ENCODE measurements at regions not wholly inside any gene's neighbourhood (a gene's known extent, or its start where the extent isn't known, plus 50 kb on each side); places are given as distances from the start of the nearest gene placed in this dataset.

DNA sequence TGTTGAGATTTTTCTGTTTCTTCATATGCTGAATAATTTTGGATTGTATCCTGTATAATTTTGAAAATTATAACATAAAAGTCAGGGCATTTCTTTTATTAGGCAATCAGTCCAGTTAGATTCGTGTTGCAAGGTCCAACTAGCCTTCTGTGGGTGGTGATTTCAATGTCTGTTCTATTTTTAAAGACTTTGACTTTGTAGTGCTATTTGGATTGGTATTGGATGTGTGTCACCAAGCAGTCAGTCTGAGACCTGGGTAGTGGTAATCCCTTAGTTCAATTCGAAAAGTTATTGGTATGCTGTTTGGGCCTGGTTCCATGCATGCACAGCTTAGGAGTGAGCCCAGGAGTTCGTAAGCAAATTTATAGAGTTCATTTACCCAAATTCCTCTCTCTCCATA lies 82.2 kb downstream of the EPDR1 start:
- CTCF ChIA-PET, result no interaction called here
- POLR2A ChIA-PET, result no interaction called here

DNA sequence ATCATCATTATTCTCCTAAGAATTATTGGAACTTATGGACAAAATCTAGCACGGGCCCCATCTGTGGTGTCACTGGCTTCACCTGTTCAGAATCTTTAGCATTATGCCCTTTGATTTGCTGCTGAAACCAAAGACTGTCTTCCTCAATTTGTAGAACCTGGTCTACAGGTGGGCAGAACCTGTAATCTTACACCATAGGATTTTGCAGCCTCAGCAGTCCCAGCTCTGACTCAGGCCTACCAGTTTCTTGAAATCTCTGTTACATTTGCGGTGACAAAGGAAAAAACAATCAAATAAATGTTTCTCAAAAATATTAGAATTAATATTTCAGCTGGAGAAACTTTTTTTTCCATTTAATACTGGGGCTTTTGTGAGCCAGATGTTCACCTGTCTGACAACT lies 86.1 kb downstream of the EPDR1 start:
- ChIA-PET CTCF (no interaction called here), POLR2A (no interaction called here)

DNA sequence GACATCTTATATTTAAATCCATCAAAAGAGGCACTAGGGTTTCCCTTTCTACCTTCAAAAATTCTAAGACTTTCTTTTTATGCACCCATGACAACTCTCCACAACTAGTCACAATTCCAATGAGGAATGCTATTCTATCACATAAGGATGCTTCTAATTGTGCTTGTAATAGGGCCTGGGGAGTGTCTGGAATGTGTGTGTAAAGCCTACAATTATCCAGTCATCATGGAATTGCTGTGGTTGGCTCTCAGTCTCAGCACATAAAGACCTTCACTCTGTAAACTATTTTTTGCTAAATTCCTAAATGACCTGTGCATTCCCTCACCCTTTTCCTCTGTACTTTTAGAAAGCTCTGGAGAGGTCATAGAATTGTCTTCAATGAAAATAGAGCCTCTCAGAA lies 86.7 kb downstream of the EPDR1 start:
- CTCF ChIA-PET, result no interaction called here

DNA sequence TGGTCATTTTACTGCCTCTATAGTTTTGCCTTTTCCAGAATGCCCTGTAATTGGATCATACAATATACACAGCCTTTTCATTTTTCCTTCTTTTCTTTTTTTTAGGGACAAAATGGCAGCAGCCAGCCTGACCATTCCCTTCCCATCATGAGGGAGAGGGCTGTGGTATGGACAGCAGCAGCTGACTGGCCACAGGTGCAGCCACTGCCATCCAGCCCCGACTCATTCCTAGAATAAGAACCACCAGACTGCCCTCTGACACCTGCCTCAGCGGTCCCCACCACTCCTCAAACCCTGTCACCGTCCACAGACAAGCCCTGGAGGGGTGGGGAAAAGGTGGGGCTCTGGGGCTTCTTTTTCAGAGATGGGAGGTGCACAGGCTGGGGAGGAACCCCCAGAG lies 92.8 kb downstream of the EPDR1 start:
- CTCF ChIA-PET, result no interaction called here
- POLR2A ChIA-PET, result no interaction called here

More for the DNA sequence above, 86.7 kb downstream of the EPDR1 start:
- POLR2A ChIA-PET, result no interaction called here

DNA sequence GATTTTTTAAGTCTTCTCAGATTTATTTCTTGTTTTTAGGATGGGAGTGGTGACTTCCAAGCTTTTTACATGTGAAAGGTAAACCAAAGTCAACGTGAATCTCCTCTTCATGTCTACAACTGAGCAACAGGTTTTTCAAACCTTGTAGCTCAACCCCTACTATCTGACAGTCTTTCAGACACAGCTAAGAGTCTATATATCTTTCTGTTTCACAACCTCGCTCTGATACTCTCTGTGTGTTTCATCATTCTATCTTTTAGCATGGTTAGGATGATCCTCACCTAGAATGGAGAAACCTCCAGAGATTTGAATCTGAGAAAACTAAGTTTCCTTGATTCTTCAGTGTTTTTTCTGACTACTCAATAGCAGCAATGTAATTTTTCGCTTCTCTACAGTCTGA lies 96.1 kb downstream of the EPDR1 start:
- ChIA-PET CTCF (no interaction called here), POLR2A (no interaction called here)

DNA sequence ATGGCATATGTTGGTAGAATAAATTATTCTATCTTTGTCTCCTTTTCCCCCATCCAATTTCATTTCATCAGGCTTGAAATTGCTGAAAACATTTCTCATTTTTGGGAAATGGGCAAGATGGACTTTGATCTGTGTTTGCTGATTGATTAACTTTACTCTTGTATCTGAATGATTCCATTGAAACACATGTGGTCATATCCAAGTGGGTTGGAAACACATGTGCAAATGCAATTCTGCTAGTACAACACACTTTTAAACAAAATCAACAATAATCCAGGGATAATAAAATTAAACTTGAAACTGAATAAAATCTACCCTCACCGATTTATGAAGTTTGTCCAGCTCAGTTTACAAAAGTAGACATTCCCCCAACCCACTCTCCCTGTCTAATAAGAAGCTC lies 96.9 kb downstream of the EPDR1 start:
- CTCF ChIA-PET, result no interaction called here
- POLR2A ChIA-PET, result no interaction called here

DNA sequence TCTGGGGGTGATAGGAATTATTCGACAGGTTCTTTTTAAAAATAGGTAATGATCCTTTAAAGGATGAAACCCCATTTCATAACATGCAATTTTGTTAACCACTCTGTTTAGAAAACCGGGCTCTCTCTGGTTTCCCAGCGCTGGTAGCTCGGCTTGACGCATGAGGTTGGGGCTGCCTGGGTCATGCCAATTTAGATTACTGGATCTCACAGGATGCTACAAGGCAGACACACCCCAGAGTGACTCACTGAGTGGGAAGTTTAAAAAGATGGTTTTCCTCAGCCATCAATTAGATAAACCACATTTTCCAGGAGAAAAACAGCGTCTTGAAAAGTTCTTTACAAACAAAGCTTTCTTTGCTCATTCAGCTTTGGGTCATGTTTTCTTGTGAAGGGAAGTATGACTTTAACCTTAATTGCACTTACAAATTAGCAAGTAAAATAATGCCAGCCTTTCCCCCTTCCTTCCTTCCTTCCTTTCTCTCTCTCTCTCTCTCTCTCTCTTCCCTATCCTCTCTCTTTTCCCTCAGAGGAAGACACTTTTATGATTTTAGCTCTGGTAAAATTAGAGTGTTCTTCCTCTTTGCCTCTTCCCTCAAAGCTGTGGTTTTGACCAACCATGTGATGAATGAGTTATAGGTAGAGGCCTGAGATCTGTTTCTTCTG lies 99.8 kb downstream of the EPDR1 start:
- CTCF ChIA-PET, result no interaction called here
- POLR2A ChIA-PET, result no interaction called here

DNA sequence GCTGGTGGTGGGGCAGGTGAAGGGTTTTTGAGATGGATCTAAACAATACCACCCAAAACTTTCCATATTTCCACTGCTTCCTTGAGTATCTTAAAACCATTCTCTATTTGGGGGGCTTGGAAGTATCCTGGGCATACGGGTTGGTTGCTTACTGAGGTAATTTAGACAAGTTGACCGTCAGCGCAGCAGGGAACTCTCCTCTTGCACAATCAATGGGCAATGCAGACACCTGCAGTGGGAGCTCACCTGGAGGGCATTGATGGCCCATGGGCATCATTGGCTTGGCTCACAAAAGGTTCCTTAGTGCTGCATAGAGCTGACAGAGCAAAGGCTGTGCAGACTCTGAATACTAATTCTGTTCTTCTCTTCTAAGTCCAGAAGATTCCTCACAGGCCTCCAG lies 101.5 kb downstream of the EPDR1 start:
- ChIA-PET POLR2A (no interaction called here), CTCF (no interaction called here)

DNA sequence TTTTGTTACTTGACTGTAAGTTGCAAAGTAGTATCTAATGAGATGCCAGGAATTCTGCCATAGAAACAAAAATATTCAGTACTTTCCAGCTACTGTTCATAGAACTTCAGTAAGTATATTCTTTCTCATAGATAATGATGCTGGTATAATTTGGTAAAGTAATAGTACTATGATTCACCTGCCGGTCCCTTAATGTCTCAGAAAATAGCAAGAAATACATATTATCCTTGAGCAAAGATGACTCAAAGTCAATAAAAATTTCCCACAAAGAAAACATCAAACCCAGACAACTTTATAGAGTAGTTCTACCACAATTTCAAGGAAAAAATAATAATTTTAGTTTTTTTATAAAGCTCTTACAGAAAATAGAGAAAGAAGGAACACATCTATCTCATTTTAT lies 105.4 kb downstream of the EPDR1 start:
- ChIA-PET POLR2A (no interaction called here), CTCF (no interaction called here)

DNA sequence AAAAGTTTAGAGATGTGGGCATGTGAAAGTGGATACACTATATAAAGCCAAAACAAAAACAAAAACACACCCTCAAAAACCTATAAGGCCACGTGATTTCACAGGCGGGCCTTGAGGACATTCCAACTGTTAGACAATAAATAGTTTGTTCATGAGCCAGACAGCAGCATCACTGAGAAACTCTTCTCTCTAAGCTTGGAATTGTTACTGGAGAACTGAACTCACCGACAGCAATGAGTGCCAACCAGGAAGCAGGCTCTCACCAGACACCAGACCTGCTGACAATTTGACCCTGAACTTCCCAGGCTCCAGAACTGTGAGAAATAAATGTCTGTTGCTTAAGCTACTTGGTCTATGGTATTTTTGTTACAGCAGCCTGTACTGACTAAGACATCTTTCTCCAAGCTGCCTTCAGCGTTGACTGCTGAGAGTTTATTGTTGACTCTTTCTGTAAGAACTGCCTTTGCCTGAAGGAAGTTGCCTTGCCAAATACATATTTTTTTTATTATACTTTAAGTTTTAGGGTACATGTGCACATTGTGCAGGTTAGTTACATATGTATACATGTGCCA lies 107.5 kb downstream of the EPDR1 start:
- POLR2A ChIA-PET, result no interaction called here
- CTCF ChIA-PET, result no interaction called here

DNA sequence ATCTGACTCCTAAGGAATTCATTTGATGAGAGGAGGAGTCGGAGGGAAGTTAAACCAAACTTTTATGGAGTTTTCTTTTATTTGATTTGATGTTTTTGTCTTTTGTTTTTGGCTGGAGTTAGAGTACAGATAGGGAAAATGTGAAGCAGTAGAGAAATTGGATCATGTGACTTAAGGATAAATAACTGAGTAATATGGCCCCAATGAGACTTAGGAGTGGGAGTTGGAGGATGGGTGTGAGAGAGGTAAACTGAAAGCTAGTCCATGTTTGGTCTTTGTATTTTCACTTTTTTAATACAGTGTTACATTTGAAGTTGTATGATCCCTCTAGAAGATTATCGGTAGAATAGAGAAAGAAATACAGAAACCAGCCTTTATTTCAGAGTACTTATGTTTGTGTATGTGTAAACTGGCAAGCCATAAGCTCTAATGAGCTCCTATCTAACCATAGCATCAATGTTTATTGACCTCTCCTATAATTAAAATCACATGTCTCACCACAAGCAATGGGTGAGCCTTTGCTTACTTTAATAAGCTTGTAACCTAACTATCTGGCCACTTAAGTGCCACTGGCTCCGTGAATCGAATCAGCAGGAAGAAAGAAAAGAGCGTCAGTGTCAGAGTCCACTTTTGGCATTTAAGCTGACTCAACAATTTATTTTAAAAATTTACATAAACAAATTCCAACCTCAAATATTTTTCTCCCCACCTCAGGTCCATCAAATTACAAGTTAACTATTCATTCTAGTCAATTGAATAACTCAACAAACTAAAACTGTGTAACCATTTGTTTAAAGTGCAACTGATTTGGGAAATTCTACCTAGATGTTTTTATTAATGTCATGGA lies 113.8 kb downstream of the EPDR1 start:
- ChIA-PET POLR2A (no interaction called here), CTCF (no interaction called here)

DNA sequence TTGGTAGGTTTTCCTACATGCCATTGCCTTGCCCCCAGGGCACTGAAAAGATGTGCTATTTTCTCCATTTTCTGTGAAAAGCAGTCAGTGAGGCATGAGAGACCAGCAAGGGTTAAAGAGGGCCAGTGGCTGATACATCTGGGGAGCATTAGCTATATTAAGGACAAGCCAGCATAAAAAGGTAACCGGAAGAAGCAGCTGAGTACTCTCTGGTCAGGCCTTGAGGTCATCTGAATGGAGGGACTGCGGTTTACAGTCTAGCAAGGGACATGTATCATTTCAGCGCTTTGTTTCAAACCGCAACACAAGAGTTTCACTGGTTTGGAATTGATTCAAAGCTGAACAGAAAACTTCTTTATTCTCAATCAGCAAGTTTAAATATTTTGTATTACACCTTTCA lies 120.4 kb downstream of the EPDR1 start:
- CTCF ChIA-PET, result no interaction called here
- POLR2A ChIA-PET, result no interaction called here

DNA sequence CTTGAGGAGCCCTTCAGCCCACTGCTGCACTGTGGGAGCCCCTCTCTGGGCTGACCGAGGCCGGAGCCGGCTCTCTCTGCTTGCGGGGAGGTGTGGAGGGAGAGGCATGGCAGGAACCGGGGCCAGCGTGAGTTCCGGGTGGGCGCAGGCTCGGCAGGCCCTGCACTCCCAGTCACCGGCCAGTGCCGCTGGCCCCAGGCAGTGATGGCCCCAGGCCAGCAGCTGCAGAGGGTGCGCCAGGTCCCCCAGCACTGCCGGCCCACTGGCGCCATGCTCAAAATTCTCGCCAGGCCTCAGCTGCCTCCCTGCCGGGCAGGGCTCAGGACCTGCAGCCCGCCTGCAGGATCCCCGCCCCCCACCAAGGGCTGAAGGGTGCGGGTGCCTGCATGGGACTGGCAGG lies 128.4 kb upstream of the STARD3NL start:
- CTCF ChIA-PET, result no interaction called here

DNA sequence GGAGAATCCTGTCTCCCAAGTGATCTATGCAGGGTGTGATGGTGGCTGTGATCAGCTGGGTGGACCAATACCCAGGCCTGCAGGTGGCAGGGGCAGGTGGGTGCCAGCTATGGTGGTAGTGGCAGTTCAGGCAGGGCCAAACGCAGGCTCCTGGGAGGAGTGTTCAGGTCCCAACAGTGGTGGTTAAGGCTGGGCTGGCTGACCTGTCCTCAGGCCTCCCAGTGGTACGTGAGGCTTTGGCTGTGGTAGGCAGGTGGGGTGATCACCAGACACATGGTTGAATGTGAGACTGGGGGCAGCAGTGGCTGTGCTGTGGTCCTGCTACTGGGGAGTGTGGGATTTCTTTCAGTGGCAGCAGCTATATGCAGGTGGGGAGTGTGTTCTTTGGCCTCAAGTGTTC lies 126.7 kb upstream of the STARD3NL start:
- CTCF ChIA-PET, result no interaction called here
- POLR2A ChIA-PET, result no interaction called here

More for the DNA sequence above, 128.4 kb upstream of the STARD3NL start:
- POLR2A ChIA-PET, result no interaction called here

DNA sequence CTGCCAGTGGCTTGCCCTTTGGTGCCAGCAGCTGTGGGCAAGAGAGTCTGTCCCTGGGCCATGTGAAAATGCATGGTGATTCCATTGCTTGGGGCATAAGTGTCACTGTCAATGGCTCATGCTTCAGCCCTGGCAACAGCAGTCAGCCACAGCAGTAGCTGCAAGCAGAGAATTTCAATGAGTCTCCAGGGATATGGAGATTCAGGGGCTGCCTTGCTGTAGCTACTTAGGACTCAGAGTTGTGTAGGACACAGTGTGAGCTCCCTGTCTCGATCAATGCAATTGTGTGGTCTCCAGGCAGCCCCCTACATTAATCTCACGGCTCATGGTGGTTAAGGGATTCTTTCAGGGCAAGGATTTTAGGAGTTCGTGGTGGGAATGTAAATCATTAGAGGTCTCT lies 126.3 kb upstream of the STARD3NL start:
- POLR2A ChIA-PET, result no interaction called here
- CTCF ChIA-PET, result no interaction called here

DNA sequence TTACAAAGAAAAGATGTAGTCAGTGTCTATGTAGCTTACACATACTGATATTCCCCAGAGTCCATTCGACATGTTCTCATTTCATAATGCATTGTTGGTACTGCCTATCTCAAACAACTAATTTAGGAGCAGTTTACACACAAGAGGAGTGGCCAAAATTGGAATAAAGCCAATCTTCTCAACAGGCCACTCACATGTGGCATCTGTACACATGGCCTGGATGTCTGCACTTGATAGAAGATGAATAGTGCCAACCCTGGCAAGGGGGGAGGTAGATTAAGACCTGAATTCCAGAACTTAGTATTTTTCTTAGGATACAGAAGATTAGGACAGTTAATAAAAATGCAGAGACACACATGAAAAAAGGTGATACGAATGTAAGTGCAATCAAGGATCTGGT lies 125.3 kb upstream of the STARD3NL start:
- CTCF ChIA-PET, result no interaction called here
- POLR2A ChIA-PET, result no interaction called here

DNA sequence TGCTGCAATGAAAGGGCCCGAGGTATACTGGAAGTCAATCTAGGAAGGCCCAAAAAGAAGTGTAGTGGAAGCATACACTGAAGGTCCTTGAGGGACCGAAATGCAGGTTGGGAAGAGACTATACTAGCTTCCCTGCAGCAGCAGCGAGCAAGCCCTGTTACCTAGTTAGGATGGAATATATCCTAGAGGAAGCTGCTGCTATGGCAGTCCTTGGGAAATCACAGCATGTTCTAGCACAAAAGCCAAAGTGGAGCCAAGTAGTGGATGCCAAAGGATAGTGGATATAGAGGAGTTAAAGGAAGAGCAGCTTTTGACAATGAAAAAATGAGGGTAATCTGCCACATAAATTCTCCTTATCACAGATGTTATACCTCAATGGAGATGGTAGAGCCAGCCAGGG lies 123.8 kb upstream of the STARD3NL start:
- CTCF ChIA-PET, result no interaction called here
- POLR2A ChIA-PET, result no interaction called here

DNA sequence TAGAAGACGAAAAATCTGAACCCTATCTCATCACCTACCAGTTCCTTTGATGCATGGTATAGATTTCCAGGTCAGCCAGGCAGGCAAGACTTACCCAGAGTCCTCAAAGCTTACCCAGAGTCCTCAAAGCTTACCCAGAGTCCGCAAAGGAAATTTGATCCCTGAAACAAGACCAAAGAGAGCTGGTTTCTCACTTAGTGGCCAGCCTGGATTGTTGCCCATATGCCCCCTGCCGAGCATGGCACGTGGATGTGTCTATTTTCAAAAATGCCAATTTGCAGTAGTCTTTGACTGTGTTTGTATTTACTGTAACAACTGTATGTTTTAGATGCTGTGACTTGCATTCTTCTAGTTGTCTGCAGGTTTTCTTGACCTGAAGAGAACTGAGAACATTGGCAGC lies 120.2 kb upstream of the STARD3NL start:
- ChIA-PET POLR2A (no interaction called here), CTCF (no interaction called here)

DNA sequence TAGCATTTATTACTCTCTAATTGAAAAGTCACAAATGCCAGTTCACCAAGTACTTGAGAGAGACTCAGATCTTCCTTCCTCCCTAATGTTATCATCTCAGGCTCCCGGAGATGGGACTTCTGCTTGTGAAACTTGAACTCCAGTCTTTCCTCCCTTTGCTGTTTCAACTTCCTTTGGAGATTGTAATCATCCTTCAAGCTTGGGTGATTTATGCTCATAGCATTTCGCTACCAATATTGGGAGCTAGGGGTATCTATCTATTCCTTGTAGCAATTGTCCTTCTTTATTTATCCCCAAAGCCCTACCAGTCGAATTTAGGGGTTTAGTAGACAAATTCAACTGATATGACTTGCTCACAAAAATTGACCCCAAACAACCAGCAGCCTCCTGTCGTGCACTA lies 117.9 kb upstream of the STARD3NL start:
- CTCF ChIA-PET, result no interaction called here
- POLR2A ChIA-PET, result no interaction called here

DNA sequence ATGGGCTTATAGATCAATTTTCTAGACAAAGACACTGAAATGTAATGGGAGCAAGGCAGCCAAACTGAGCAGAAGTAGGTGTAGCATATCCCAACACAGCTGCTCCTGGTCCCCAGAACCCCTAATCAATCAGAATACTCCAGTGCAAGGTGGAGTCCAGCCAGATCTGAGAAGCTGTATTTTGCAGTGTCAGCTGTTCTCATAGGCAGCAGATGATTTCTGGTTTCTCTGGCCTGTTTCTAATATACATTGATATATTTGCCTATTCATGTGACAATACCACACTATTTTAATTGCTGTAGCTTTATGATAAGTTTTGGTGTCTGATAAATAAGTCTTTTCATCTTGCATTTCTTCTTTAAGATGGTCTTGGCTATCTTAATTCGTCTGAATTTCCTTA lies 117.4 kb upstream of the STARD3NL start:
- CTCF ChIA-PET, result no interaction called here

DNA sequence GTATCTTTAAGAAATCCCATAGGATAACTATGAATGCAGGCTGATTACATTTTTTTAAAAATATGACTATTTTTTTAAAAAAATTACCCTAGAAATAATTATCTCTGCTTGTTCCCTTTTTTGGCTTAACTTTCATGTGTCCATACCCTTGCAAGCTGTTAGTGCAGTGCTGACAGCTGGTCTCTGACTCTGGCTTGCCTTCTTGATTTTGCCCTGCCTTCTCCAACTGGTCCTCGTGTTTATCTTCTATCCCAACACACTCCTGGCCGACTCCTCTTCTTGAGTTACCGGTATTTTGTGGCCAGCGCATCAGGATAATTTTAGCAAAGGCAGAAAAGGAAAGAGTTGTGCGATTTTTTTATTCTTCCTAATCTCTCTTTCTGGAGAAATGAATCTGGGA lies 111.7 kb upstream of the STARD3NL start:
- POLR2A ChIA-PET, result no interaction called here
- CTCF ChIA-PET, result interaction anchor here (0.9 kb wide), 1 partner anchor 8 kb away, joined by 3 read pairs; no protein-coding TSS in a partner anchor

More for the DNA sequence above, 117.4 kb upstream of the STARD3NL start:
- POLR2A ChIA-PET, result no interaction called here

DNA sequence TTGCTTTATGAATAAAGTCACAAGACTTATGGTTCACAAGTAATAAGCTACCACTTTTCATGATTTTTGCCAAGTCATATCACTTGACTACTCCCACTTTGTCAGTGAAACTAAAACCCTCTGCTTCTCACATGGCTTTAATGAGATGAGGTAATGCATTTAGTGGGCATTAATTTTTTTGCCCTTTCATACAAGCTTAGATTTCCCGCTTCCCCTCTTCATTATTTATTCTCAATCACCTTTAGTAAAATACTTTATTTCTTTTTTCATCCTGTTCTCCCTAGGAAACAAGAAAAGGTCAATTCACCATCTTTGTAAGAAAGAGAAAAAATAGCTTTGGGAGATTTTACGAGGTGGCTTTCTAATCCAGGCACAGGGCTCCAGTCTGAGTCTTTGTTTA lies 109.6 kb upstream of the STARD3NL start:
- ChIA-PET CTCF (no interaction called here), POLR2A (no interaction called here)

Data from activated CD8-positive, alpha-beta memory T cell treated with anti-CD3 and anti-CD28 coated beads for 36 hours (primary cell).